ENCODE measurements at regions not wholly inside any gene's neighbourhood (a gene's known extent, or its start where the extent isn't known, plus 50 kb on each side); places are given as distances from the start of the nearest gene placed in this dataset.

GRCh38 chr14:105760691-105761344, 234.4 kb downstream of the TMEM121 start:
- TF ChIP-seq, protein P1, sequence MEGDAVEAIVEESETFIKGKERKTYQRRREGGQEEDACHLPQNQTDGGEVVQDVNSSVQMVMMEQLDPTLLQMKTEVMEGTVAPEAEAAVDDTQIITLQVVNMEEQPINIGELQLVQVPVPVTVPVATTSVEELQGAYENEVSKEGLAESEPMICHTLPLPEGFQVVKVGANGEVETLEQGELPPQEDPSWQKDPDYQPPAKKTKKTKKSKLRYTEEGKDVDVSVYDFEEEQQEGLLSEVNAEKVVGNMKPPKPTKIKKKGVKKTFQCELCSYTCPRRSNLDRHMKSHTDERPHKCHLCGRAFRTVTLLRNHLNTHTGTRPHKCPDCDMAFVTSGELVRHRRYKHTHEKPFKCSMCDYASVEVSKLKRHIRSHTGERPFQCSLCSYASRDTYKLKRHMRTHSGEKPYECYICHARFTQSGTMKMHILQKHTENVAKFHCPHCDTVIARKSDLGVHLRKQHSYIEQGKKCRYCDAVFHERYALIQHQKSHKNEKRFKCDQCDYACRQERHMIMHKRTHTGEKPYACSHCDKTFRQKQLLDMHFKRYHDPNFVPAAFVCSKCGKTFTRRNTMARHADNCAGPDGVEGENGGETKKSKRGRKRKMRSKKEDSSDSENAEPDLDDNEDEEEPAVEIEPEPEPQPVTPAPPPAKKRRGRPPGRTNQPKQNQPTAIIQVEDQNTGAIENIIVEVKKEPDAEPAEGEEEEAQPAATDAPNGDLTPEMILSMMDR (IDR thresholded peaks at IDR 0.05), result no peak
- no peak for TF ChIP-seq POLR2A (IDR thresholded peaks at IDR 0.05)

Data from heart left ventricle (tissue), 13 donors.